Testis (tissue), 2 donors: ENCODE measurements at regions not wholly inside any gene's neighbourhood (a gene's known extent, or its start where the extent isn't known, plus 50 kb on each side); places are given as distances from the start of the nearest gene placed in this dataset.

Experiments used
- DNase-seq: peaks from one replicate; pipeline ENCODE4 v3.0.0-alpha.2; 2019
- H3K27ac ChIP-seq, 2 donors: fragments of 200-600 bp; sonication (generic); one replicate each; pipeline ENCODE4 v1.5.1; 2019
- H3K27me3 ChIP-seq: fragments of 200-600 bp; sonication (generic); one replicate; pipeline ENCODE4 v1.5.1; 2019
- H3K36me3 ChIP-seq: fragments of 200-600 bp; sonication (generic); one replicate; pipeline ENCODE4 v1.5.1; 2017; ENCODE audit warnings: low read depth; ENCODE audit errors: missing control alignments
- H3K4me1 ChIP-seq: fragments of 200-600 bp; sonication (generic); one replicate; pipeline ENCODE4 v1.5.1; 2019
- H3K4me3 ChIP-seq, 2 donors: fragments of 200-600 bp; sonication (generic); one replicate each; pipeline ENCODE4 v1.5.1; 2017 to 2019
- H3K9me3 ChIP-seq: fragments of 200-600 bp; sonication (generic); one replicate; pipeline ENCODE4 v1.5.1; 2017
- POLR2A ChIP-seq: fragments of 450-650 bp; IDR thresholded peaks from one replicate; pipeline ENCODE4 v1.6.1; 2017; ENCODE audit warnings: antibody characterized with exemption, mild to moderate bottlenecking, moderate library complexity
- WGBS, 2 donors: methylation state at CpG; one replicate each; pipeline ENCODE4 v1.1.5; 2018; 5-methylcytosine and 5-hydroxymethylcytosine counted together
- intact Hi-C: fragments of 100-400 bp; cut with DNase I; formaldehyde crosslinking; loops from one replicate; pipeline ENCODE4 v1.15.1; 2023; ENCODE audit warnings: low total_unique reads
- TF ChIP-seq, protein P1 (sequence below), 3 experiments: fragments of 450-650 bp in 2 of 3; fragments of 200-600 bp in 1 of 3; sonication (generic) in 1 of 3; IDR thresholded peaks; one replicate each; pipeline ENCODE4 v1.5.1; 2016 to 2019; ENCODE audit warnings: antibody characterized with exemption in 3 of 3, mild to moderate bottlenecking in 2 of 3, moderate library complexity in 1 of 3

DNA sequence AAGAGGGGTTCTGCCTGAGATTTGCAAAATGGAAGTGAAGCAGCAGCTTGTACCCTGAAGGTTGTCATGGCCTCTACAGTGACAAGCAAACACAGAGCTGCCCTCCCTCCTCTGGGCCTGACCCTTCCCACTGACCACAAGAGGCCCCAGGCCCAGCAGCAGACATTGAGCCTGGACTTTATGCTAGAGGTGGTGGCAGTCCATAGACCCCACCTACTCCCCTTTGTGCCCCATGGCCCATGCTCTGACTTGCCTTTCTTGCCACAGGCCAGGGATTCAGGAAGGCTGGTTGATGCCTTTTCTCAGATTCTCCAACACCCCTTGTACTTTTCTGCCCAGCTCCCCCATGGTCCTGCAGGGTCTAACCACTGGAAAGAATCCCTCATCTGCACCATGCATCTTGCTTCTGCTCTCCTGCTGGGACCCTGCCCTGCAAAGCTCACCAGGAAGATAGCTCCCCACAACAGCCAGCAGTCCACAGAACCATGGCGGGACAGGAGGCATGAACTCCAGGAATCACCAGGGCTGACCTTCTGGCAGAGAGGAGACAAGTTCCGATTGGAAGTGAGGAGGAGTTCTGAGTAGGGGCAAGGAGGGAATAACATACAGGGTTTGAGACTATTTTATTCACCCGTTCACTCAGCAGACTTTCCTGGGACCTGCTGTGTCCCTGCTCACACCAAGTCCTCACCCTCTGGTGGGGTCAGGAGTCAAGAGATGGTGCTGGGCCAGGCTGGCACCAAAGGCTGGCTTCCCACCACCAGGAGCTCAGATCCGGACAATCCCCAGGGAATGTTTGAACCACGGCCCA, 263.8 kb downstream of the SYK start:
- WGBS, 2 donors, result 95 to 97% methylated on average over 5 of the region's 5 CpGs
- peaks cover 11% of the 10 kb centered on the region for H3K4me1 ChIP-seq
- H3K4me3 ChIP-seq, result no peak overlapping the region
- H3K27me3 ChIP-seq, result no peaks in the 10 kb centered on the region
- no peak overlapping the region for H3K27ac ChIP-seq
- TF ChIP-seq POLR2A, result no peak
- TF ChIP-seq, protein P1, sequence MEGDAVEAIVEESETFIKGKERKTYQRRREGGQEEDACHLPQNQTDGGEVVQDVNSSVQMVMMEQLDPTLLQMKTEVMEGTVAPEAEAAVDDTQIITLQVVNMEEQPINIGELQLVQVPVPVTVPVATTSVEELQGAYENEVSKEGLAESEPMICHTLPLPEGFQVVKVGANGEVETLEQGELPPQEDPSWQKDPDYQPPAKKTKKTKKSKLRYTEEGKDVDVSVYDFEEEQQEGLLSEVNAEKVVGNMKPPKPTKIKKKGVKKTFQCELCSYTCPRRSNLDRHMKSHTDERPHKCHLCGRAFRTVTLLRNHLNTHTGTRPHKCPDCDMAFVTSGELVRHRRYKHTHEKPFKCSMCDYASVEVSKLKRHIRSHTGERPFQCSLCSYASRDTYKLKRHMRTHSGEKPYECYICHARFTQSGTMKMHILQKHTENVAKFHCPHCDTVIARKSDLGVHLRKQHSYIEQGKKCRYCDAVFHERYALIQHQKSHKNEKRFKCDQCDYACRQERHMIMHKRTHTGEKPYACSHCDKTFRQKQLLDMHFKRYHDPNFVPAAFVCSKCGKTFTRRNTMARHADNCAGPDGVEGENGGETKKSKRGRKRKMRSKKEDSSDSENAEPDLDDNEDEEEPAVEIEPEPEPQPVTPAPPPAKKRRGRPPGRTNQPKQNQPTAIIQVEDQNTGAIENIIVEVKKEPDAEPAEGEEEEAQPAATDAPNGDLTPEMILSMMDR (IDR thresholded peaks at IDR 0.05), result no peak
- no peak for DNase-seq
- no peaks in the 10 kb centered on the region for H3K9me3 ChIP-seq
- no peaks in the 10 kb centered on the region for H3K36me3 ChIP-seq
- intact Hi-C loops, result no loop called here

DNA sequence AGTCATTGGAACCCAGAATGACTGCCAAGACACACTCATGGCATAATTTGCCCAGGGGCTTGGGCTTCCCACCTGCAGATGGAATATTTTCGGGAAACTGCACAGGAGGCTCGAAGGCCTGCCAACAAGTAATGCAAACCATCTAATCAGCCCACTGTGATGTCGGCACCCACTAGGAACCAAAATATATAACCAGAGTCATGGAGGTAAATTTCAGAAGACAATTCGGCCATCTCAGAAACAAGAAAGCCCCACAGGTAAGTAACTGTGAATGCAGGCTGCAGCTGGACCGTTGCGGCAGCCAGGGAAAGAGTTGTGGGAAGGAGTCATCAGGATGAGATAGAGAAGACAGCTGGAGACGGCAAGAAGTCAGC, 264.4 kb downstream of the SYK start:
- intact Hi-C loops, result no loop called here
- peaks cover 8% of the 10 kb centered on the region for H3K4me1 ChIP-seq
- no peak overlapping the region for H3K27ac ChIP-seq
- no peak overlapping the region for H3K4me3 ChIP-seq
- no peaks in the 10 kb centered on the region for H3K9me3 ChIP-seq
- DNase-seq, result no peak
- no peaks in the 10 kb centered on the region for H3K27me3 ChIP-seq
- 90 to 94% methylated on average over 7 of the region's 7 CpGs for WGBS, 2 donors
- no peak for TF ChIP-seq POLR2A
- TF ChIP-seq, protein P1 (IDR thresholded peaks at IDR 0.05), result no peak
- no peaks in the 10 kb centered on the region for H3K36me3 ChIP-seq

GRCh38 chr9:91066856-91067255, 265.2 kb downstream of the SYK start:
- DNase-seq, result no peak
- no peak for TF ChIP-seq POLR2A
- TF ChIP-seq, protein P1 (IDR thresholded peaks at IDR 0.05), result no peak

DNA sequence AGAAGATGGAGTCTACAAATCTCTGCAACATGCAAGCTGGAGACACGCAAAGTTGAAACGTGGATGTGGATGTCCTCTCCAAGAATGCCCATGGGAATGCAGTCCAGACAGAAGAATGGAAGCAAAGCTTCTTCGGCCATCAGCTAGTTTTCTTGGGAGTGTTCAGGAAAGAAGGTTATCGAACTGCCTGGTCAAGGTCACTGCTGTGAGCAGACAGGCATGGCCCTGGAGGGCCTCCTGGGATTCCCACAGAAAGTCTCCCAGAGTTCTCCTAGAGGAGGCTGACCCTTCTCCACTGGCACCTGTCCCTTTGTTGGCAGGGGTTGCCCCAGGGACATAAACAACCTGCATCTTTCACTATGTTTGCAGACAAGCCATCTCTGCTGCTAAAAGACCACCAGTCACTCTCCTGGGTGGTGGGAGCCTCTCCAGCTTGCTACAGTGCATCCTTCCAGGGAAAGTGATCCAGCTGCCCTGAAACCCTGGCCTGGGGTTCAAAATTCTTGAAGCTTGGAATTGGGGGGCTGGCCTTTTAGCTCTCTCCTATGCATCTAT, 265.8 kb downstream of the SYK start:
- Histone ChIP-seq H3K4me3 (no peak overlapping the region), H3K27me3 (no peaks in the 10 kb centered on the region), H3K9me3 (no peaks in the 10 kb centered on the region), H3K27ac (no peak overlapping the region), H3K4me1 (peaks cover 5% of the 10 kb centered on the region), H3K36me3 (no peaks in the 10 kb centered on the region)
- no peak for DNase-seq
- intact Hi-C loops, result no loop called here
- TF ChIP-seq, protein P1 (IDR thresholded peaks at IDR 0.05), result no peak
- no peak for TF ChIP-seq POLR2A
- WGBS, 2 donors, result 49 to 64% methylated on average over 4 of the region's 4 CpGs

More at GRCh38 chr9:91066856-91067255, 265.2 kb downstream of the SYK start:
- Histone ChIP-seq H3K9me3 (no peaks in the 10 kb centered on the region), H3K27me3 (no peaks in the 10 kb centered on the region), H3K36me3 (no peaks in the 10 kb centered on the region), H3K4me1 (peaks cover 5% of the 10 kb centered on the region), H3K4me3 (no peak overlapping the region), H3K27ac (no peak overlapping the region)
- 94 to 100% methylated on average over 3 to 4 of the region's 4 CpGs for WGBS, 2 donors
- intact Hi-C loops, result no loop called here
